Right ventricle myocardium superior (tissue), 1 donor: ENCODE measurements at regions not wholly inside any gene's neighbourhood (a gene's known extent, or its start where the extent isn't known, plus 50 kb on each side); places are given as distances from the start of the nearest gene placed in this dataset.
A peak's percentile ranks its signal among the peaks of the same experiment; 100 is the strongest.
"Not testable (repeated sequence)": the region's sequence is repeated elsewhere in the genome, so short reads cannot be mapped to it uniquely, and the experiment has no call there.

Experiments used
- ATAC-seq: fragments of 200-7000 bp; cut with Tn5 transposase; one replicate; pipeline ENCODE4 v1.9.1; 2020; ENCODE audit warnings: mild to moderate bottlenecking; ENCODE audit not compliant: poor library complexity
- DNase-seq: peaks from one replicate; pipeline ENCODE4 v3.0.0-alpha.2; 2020
- intact Hi-C: fragments of 100-400 bp; cut with DNase I; formaldehyde crosslinking; loops from one replicate; pipeline ENCODE4 v1.11.2; 2022
- donor health status: DM: no; HTN: yes; CAD: no; lungs with severe emphysema.

GRCh38 chr10:106033065-106033464 lies 1131.4 kb downstream of the SORCS1 start:
- no peak for ATAC-seq
- no peak for DNase-seq
- intact Hi-C loops: no loop called here

GRCh38 chr10:106032450-106033002 lies 1132.0 kb downstream of the SORCS1 start:
- no peak for ATAC-seq
- DNase-seq: no peak
- intact Hi-C loops: no loop called here

DNA sequence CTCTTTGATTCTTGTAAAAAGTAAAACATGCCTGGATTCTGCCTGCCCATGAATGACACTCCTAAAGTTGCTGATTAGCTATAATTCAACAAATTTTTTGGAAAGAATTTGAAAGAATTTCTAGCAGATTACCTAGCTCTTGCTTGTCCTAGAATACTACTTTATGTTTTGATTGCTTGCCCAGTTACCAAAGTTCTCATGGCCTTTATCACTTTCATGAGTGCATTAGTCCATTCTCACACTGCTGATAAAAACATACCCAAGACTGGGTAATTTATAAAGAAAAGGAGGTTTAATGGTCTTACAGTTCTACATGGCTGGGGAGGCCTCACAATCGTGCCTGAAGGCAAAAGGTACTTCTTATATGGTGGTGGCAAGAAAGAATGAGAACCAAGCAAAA lies 1137.3 kb downstream of the SORCS1 start:
- ATAC-seq (no peak), DNase-seq (no peak)
- intact Hi-C loops: no loop called here

DNA sequence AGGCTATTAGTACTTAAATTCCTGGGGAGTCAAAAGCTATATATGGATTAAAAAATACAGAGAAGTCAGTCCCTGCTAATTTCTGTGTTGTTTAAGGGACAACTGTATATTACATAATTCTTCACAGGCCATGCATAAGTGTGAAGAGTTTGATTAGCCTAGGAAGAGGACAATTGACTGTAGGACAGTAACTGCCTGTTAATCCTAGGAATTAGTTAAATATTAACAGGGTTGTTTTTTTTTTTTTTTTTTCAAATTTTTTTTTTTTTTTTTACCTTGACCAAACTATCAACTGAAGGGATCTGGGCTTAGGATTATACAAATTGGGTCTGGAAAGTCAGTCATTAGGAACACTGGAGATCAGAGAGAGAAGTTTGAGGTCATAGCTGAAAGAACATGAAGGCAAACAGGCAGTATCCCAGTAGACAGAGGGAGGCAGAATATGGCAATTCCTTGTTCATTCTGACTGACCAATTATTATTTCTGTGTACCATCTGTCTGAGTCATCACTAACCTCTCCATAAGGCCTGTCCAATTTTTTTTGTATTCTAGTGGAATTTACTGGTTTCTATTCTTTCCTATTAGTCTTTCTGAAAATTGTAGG lies 1139.2 kb downstream of the SORCS1 start:
- ATAC-seq: no peak
- intact Hi-C loops: no loop called here

DNA sequence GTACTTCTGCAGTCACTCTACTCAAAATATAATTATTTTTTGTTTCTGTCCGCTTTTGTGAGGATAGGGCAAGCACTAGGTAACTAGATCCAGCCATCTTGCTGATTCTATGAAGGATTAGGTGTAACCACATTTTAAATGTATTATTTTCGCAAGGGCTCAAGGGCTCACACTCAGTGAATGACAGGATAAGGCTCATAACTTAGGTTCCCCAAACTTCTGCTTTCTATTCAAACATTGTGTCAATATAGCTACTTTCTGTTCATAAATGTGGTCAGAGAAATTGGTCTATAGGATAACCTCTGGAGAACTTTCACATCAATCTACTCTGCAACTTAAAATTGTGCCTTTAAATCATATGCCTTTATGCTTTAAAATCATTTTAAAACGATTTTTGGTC lies 1141.2 kb downstream of the SORCS1 start:
- ATAC-seq: no peak
- intact Hi-C loops: no loop called here
- no peak for DNase-seq

More for the DNA sequence above, 1139.2 kb downstream of the SORCS1 start:
- no peak for DNase-seq

DNA sequence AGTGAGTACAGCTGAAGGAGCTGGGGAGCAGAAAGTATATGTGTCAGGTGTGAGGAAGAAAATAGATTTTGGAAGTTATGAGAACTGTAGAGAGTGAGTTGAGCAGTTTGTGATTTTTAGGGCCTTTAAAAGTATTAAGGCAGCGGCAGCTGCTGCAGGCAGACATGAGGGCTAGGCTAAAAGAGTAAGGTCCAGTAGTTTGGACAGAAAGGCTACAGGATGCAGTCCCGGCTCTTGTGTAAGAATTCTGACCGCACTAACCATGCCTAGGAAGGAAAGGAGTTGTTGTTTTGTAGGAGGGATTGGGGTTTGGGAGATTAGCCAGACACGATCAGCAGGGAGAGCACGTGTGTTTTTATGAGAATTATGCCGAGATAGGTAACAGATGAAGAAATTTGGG lies 1144.9 kb downstream of the SORCS1 start:
- DNase-seq, intact Hi-C loops, ATAC-seq: not testable (repeated sequence)

- ATAC-seq, DNase-seq, intact Hi-C loops: not testable (repeated sequence)
Observed at GRCh38 chr10:106015369-106016199, 1148.9 kb downstream of the SORCS1 start.

DNA sequence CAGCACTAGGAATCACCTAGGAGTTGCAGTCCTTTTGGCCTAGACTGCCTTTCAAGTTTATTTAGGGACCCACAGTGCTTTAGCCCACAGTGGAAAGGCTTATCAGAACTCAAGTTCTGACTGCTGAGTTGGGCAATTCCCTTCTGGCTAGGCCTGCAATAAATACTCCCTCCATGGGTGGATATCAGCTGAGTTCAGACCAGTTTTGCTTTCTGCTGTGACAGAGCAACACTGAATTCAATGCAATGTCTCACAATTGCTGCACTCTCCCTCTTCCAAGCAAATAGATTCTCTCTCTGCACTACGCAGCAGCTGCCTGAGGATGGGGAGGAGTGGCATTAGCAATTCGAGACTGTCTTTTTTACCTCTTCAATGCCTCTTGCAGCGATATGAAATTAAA lies 1153.3 kb downstream of the SORCS1 start:
- DNase-seq (no peak), ATAC-seq (peak; percentile 91)
- intact Hi-C loops: no loop called here

DNA sequence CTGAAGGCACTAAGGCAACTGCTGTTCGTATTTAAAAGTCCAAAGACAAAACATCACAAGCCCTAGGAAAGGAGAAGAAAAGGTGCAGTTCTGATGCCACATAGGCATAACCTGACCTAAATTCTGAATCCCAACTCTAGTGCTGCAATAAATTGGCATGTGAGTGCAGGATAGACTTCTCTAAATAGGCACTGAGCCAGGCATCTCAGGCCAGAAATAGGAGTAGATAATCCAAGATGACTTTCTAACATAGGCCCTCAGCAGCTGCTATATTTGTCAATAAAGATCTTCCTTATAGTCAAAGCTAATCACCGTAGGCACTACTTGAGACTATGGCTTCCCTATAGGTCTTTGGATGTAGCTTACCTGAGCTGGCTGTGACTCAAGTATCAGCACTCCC lies 1163.8 kb downstream of the SORCS1 start:
- DNase-seq (no peak), ATAC-seq (peak; percentile 49)
- intact Hi-C loops: no loop called here

DNA sequence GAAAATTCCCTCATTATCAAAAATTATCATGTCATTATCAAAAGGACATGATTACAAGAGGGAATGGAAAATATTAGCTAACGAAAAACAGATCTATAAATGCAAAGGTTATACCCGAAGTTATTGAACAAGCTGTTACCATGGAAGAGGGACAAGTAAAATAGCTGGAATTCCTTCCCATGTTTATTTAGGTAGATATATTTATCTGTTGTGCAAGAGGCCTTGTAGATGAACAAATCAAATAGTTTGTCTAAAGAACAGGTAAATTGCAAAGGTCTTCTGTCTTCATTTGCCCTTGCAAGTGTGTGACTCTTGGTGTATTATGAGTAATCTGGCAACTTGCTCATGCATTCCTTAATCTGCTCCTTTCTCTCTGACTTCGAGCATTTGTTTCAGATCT lies 1170.9 kb downstream of the SORCS1 start:
- intact Hi-C loops: no loop called here
- ATAC-seq (no peak), DNase-seq (no peak)

DNA sequence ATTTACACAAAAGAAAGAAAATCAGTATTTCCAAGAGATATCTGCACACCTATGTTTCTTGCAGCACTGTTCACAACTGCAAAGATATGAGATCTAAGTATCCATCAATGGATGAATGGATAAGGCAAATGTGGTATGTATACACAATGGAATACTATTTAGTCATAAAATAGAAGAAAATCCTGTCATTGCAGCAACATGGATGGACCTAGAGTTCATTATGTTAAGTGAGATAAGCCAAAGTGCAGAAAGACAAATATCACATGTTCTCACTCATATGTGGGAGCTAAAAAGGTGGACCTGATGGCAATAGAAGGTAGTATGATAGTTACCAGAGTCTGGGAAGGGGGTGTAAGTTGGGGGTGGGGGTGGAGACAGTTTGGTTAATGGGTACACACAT lies 1171.6 kb downstream of the SORCS1 start:
- DNase-seq (no peak), ATAC-seq (no peak)
- intact Hi-C loops: no loop called here

GRCh38 chr10:105990529-105990928 lies 1174.0 kb downstream of the SORCS1 start:
- intact Hi-C loops: no loop called here

DNA sequence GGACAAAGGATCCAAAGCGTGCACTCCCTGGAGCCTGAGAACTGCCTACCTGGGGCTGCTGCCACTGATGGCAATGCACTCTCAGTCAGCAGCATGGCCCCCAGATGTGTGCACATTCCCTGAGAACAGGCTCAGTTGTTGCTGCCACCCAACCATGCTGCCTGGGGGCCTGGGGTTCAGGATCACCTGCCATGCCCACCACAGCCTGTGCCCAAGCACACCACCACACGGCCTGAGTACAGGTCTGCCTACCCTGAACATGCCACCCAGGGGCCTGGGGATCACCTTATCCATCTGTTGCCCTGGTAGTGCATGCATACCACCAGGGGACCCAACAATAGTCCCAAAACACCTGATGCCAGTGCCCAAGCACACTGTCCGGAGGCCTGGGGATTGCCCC lies 1174.5 kb downstream of the SORCS1 start:
- intact Hi-C loops: no loop called here
- ATAC-seq: no peak

More at GRCh38 chr10:105990529-105990928, 1174.0 kb downstream of the SORCS1 start:
- ATAC-seq (no peak), DNase-seq (no peak)

GRCh38 chr10:105988848-105989247 lies 1175.7 kb downstream of the SORCS1 start:
- DNase-seq: no peak
- no peak for ATAC-seq
- intact Hi-C loops: no loop called here

More for the DNA sequence above, 1174.5 kb downstream of the SORCS1 start:
- no peak for DNase-seq

DNA sequence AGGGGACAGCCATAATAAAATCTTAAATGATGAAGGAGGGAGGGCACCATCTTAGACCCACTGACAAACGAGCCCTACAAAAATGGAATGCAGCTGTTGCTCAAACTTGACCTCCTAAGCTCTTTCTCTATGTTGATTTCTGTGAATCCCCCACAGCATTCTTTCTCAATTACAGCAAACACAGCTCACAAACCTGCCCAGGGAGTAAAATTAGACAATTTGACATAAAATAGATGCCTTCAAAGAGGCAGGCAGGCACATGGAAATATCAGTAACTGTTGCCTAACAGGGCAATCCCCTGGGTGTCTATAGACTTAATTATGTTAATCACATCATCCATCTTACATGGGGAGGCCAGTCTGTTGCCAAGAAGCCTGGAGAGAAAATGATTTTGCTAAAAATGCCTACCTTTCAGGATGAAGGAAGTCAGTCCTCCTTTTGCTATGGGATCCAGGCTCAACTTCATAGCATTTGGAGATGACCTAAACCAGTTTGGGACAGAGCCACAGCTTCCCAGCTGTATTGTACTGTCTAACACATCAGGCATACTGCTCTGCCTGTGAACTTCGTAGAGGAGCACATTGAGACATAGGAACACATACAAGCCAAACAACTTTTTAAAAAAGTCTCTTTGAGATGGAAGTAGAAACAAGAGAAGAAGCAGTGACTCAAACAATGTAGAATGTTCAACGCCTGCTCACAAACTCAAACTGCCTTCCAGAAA lies 1177.4 kb downstream of the SORCS1 start:
- ATAC-seq (peak; percentile 52), DNase-seq (no peak)
- intact Hi-C loops: no loop called here

DNA sequence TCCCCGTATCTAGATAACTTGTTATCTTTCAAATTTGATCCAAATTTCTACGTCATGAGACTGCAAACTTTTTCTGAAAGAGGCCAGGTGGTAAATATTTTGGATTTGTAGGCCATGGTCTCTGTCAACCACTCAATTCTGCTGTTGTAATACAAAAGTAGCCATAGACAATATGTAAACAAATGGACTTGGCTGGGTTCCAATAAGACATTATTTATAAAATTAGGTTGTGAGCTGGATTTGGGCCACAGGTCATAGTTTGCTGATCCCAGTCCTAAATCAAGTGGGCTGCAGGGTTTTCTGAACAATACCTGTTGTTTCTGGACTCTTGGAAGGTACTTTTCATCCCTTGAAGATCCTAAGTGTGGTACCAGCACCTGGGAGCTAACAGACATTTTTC lies 1178.0 kb downstream of the SORCS1 start:
- ATAC-seq: no peak
- intact Hi-C loops: no loop called here
- DNase-seq: no peak

DNA sequence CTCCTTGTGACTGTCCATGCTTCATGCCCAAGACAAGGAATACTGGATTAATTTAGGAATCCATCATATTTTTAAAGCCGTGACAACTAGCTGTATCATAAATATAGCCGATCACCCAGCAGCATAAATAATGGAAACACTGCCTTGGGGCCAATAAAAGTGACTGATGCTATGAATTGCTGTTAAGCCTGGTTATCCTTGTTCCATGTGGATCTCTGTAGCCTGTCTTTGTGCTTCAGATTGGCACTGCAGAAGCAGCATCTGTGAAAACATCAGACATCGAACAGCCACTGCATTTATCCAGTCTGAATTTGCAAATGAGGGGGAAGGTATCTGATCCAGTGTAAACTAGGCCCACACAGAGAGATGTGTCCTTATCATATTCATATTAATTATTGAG lies 1181.8 kb downstream of the SORCS1 start:
- DNase-seq: no peak
- intact Hi-C loops: no loop called here
- no peak for ATAC-seq

DNA sequence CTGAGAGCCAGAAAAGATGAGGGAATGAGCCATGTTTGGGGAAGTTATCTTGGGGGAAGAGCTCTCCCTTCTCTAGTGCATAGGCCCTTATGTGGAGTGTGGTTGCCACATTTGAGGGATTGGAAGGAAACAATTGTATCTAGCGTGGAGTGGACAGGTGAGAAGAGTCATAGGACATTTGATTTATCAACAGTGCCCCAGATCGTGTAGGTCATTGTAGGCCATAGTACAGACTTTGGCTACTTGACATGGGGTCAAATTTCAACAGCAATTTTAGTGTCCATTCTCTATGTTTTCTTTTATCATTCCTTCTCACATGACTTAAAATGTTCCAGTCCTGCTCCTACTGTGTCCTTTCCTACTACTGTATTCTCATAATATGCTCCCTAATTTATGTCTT lies 1182.8 kb downstream of the SORCS1 start:
- DNase-seq: no peak
- intact Hi-C loops: no loop called here
- ATAC-seq: no peak

DNA sequence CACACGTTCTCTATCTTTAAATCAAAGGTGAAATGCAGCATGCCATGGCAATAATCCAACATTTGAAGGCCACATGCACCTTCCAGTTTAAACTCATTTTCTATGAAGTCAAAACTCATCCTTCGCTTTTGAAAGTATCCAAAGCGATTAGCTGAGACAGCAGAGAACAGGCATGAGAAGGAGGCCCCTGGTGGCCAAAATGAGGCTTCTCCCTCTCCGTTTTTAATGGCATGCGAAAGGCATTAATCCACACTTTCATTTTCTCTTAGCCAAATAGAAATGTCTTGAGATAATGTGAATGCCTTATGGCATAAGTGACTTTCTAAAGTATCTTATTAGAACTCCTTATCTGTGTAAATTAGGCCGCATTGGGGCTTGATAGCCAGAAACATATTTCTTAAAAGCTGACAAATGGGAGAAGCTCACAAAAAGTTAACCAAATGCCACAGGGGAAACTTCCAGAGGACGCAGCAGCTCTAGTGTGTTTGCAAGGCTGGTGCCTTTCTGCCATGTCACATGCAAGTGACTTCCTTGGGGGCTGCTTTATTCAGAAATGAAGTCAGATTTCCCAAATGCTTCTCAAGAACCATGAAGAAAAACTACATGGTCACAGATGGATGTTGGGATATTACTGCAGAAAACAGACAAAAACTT lies 1189.6 kb downstream of the SORCS1 start:
- intact Hi-C loops: no loop called here
- DNase-seq (peak; percentile 41), ATAC-seq (peak; percentile 87)
